Raji (cell line): ENCODE measurements at regions not wholly inside any gene's neighbourhood (a gene's known extent, or its start where the extent isn't known, plus 50 kb on each side); places are given as distances from the start of the nearest gene placed in this dataset.

ENCODE experiments used
- POLR2A ChIP-seq: IDR thresholded peaks from 2 replicates; pipeline ENCODE4 v1.6.1; 2011; ENCODE audit warnings: low read depth, low read length, control low read depth; ENCODE audit not compliant: insufficient read depth

DNA sequence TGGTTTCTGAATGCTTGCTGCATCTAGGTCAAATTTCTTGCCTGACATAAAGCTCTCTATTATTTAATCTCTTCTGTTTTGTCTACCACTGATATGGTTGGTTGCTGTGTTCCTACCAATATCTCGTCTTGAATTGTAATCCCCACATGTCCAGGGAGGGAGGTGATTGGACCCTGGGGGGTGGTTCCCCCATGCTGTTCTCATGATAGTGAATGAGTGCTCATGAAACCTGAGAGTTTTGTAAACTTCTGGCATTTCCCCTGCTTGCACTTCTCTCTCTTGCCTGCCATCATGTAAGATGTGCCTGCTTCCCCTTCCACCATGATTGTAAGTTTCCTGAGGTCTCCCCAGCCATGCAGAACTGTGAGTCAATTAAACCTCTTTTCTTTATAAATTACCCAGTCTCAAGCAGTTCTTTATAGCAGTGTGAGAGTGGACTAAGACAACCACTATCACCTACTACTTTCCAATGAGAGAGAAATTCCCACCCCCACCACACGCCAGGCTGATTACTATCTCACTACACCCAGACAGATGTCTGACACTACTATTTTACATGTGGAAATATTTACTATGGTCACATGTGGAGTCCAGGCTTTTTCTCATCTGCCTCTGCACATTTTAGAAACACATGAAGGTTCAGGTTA is 69.2 kb upstream of the ATP2B1 start:
- no peak for TF ChIP-seq POLR2A

DNA sequence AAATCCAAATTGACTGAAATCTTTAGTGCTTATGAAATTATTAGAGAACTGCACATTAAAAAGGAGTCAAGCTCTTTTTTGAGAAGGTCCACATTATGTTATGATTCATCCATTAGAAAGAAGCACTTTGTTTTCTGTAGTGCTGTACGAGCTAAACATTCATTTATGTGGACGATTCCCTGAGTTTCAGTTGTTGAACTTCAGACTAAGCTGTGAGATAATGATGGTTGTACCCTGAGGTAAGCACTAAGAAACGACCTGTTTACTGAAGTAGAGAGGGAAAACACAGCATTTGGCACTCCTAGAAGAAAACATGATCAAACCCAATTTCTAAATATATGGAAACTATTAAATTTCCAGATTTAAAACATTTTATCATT is 67.3 kb upstream of the ATP2B1 start:
- no peak for TF ChIP-seq POLR2A

GRCh38 chr12:89775063-89775985 is 66.7 kb upstream of the ATP2B1 start:
- no peak for TF ChIP-seq POLR2A

DNA sequence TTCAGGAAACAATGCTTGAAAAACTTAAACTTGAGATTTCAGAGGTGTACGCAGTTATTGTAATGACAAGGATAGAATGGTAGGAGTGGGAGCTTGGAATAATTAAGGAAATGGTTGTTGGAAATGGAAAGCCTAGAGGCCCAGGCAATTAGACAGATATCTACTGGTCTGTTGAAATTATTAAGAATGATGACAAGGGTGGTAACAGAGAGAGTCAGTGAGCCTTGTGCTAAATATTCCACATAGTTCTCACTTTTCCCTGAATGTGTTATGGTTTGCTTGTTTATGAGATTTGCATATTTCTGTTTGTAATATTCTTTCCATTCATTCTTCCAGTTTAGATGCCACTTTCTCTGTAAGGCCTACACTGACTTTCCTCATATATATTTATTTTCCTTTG is 66.0 kb upstream of the ATP2B1 start:
- TF ChIP-seq POLR2A: no peak

GRCh38 chr12:89770391-89770790 is 61.8 kb upstream of the ATP2B1 start:
- TF ChIP-seq POLR2A: no peak

GRCh38 chr12:89769483-89769818 is 60.8 kb upstream of the ATP2B1 start:
- TF ChIP-seq POLR2A: no peak

DNA sequence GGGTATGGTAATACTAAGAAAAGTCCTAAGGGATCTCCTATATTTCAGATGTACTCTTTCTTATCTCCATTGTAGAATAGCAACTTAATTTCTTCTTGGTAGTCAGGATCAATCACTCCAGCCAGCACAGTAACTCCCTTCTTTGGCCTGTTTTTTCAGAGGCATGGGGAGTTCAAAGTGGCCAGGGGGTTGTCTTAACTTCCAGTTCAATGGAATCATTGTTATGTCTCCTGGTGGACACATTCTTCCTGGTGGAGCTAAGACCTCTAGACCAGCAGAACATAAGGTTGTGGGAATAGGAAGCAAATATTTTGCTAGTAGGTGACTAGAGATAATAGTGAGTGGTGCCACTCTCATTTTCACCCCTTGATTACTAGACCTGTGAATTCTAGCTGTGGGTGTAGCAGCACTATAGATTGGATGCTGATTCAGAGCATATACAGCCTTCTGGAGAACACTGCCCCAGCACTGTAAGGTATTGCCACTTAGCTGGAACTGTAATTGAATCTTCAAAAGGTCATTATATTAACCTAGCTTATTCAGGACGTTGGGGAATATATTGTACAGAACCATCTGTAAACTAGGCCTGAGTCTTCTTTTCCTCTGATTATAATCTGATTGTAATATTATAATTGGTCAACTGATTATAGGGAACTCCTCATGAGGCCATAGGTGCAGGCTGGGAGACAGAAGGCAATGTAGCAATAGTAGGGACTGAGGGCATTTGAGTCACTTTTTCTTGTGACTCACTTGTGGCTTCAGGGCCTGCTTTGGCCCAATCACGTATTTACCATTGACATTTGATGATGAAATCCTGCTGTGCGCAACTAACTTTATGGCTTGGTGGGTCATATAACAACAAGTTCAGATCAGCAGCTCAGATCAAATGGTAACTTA is 60.2 kb upstream of the ATP2B1 start:
- no peak for TF ChIP-seq POLR2A

GRCh38 chr12:89765959-89766824 is 57.6 kb upstream of the ATP2B1 start:
- no peak for TF ChIP-seq POLR2A

DNA sequence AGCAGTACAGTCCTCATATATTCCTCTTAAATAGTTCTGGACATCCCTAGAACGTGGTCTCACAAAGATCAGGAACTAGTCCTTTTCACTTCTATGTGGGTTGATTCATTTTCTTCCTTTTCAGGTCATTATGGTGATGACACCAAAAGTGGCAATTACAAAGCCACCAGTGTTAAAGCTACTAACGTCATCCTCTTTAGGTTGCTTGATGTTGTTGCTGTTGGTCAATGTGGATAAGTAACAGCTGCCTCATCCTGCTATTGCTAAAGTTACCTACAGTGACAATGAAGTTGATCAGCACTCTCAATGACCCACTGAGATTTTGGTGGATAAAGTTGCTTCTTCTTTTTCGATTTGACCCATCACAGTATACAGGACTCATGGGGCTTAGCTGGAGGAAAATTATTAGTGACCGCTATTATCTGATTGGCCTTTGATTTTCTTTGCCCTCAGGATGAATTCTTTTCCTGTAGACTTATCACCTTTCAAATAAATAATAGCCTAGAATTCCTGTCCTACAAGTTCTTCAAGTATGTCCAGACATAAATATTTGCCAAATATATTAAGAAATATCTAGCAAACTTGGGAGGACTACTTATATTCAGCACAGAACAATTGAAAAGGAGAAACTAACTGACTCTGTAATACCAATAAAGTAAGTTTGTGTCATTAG is 54.0 kb upstream of the ATP2B1 start:
- no peak for TF ChIP-seq POLR2A

DNA sequence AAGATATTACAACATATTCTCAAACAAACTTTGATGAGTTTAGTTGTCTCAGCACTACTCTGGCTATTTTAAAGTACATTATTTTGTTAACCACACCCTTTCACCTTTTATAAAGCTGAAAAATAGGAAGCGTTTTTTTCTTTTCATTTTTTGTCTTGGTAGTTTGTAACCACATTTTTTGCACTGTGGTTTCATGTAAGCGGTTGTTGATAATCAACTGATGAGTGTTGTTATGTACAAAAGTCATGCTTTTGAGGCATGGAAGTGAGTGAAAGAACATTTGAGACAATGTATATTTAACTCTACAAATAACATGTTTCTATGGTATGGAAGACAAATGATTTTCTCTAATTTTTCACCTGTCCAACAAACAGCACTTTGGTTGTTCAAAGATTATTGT is 52.1 kb upstream of the ATP2B1 start:
- no peak for TF ChIP-seq POLR2A
